Body of pancreas (tissue), 4 donors: ENCODE measurements at regions not wholly inside any gene's neighbourhood (a gene's known extent, or its start where the extent isn't known, plus 50 kb on each side); places are given as distances from the start of the nearest gene placed in this dataset.

ENCODE experiments used
- ATAC-seq: fragments of 150-250 bp; one replicate; pipeline ENCODE4 v1.9.1; 2016
- DNase-seq, 4 donors: peaks; one replicate each; pipeline ENCODE4 v3.0.0-alpha.2; 2019
- H3K27ac ChIP-seq, 4 donors: fragments of 200-600 bp; sonication (generic); 1 replicate in 3 of 4; 2 replicates in 1 of 4; pipeline versions ENCODE4 v1.5.1 to v1.6.1; 2016 to 2019; ENCODE audit warnings: mild to moderate bottlenecking in 1 of 4, mixed read lengths in 1 of 4, moderate library complexity in 1 of 4
- H3K27me3 ChIP-seq, 2 donors: fragments of 200-600 bp; sonication (generic); one replicate each; pipeline ENCODE4 v1.6.0; 2016; ENCODE audit warnings: mild to moderate bottlenecking in 1 of 2
- H3K36me3 ChIP-seq, 2 donors: fragments of 200-600 bp; sonication (generic); replicated peaks in 1 of 2; 2 replicates each; pipeline ENCODE4 v1.5.1; 2016; ENCODE audit warnings: low read depth in 2 of 2; ENCODE audit not compliant: insufficient read depth in 1 of 2
- H3K4me1 ChIP-seq: fragments of 200-600 bp; sonication (generic); one replicate; pipeline ENCODE4 v1.6.0; 2016
- H3K4me3 ChIP-seq, 2 donors: fragments of 200-600 bp; sonication (generic); 1 replicate in 1 of 2; 2 replicates in 1 of 2; pipeline ENCODE4 v1.5.1; 2016 to 2019
- H3K9me3 ChIP-seq, 3 donors: fragments of 200-600 bp; sonication (generic); 1 replicate in 2 of 3; 2 replicates in 1 of 3; pipeline ENCODE4 v1.5.1; 2016
- CTCF ChIP-seq, 7 experiments: fragments of 450-650 bp in 4 of 7; fragments of 200-600 bp in 3 of 7; sonication (generic) in 3 of 7; IDR thresholded peaks; one replicate each; pipeline ENCODE4 v1.5.1; 2016 to 2019; ENCODE audit warnings: antibody characterized with exemption in 7 of 7
- POLR2A ChIP-seq, 3 donors: fragments of 450-650 bp; IDR thresholded peaks; one replicate each; pipeline ENCODE4 v1.6.1; 2016; ENCODE audit warnings: antibody characterized with exemption in 3 of 3, mild to moderate bottlenecking in 2 of 3
- WGBS, 2 donors: methylation state at CpG; one replicate each; pipeline ENCODE4 v1.1.5; 2017; 5-methylcytosine and 5-hydroxymethylcytosine counted together
- intact Hi-C: fragments of 100-400 bp; cut with DNase I; formaldehyde crosslinking; loops from one replicate; pipeline ENCODE4 v1.15.1; 2023

GRCh38 chr17:69828087-69828486 is 246.9 kb upstream of the KCNJ16 start:
- H3K4me3 ChIP-seq = no peak overlapping the region
- TF ChIP-seq POLR2A (IDR thresholded peaks at IDR 0.05) = no peak
- H3K27ac ChIP-seq = no peak overlapping the region
- no peaks in the 10 kb centered on the region for H3K9me3 ChIP-seq
- peaks cover 7% of the 10 kb centered on the region for H3K4me1 ChIP-seq
- peak; percentile 26 to 60 (median 34) for DNase-seq
- peak; percentile 21 for ATAC-seq
- intact Hi-C loops = no loop called here
- no peaks in the 10 kb centered on the region for H3K27me3 ChIP-seq
- whole genome bisulfite sequencing, 2 donors = 19 to 30% methylated on average over 6 of the region's 6 CpGs
- no peaks in the 10 kb centered on the region for H3K36me3 ChIP-seq

- 72 to 77% methylated on average over 2 of the region's 2 CpGs for WGBS, 2 donors
- intact Hi-C loops = no loop called here
- ATAC-seq (no peak), DNase-seq (no peak)
- no peaks in the 10 kb centered on the region for H3K36me3 ChIP-seq
- H3K4me1 ChIP-seq = no peaks in the 10 kb centered on the region
- H3K4me3 ChIP-seq = no peak overlapping the region
- TF ChIP-seq CTCF (IDR thresholded peaks at IDR 0.05) = no peak
- no peak for TF ChIP-seq POLR2A (IDR thresholded peaks at IDR 0.05)
- no peaks in the 10 kb centered on the region for H3K27me3 ChIP-seq
- H3K9me3 ChIP-seq = peaks cover 0 to 8% (median 0%) of the 10 kb centered on the region in 3 donors
- H3K27ac ChIP-seq = no peak overlapping the region
These were observed 240.5 kb upstream of the KCNJ16 start for GRCh38 chr17:69834494-69834893.

- Histone ChIP-seq H3K27ac (no peak overlapping the region), H3K27me3 (no peaks in the 10 kb centered on the region), H3K9me3 (peaks cover 0 to 5% (median 0%) of the 10 kb centered on the region in 3 donors), H3K36me3 (no peaks in the 10 kb centered on the region), H3K4me3 (no peak overlapping the region), H3K4me1 (no peaks in the 10 kb centered on the region)
- intact Hi-C loops = no loop called here
- 82 to 86% methylated on average over 4 of the region's 4 CpGs for WGBS, 2 donors
- DNase-seq (no peak), ATAC-seq (no peak)
- TF ChIP-seq POLR2A (IDR thresholded peaks at IDR 0.05) = no peak
- TF ChIP-seq CTCF (IDR thresholded peaks at IDR 0.05) = no peak
These were observed 223.3 kb upstream of the KCNJ16 start for GRCh38 chr17:69851736-69852135.

- TF ChIP-seq POLR2A (IDR thresholded peaks at IDR 0.05) = no peak
- no peak for TF ChIP-seq CTCF (IDR thresholded peaks at IDR 0.05)
- Histone ChIP-seq H3K4me3 (no peak overlapping the region), H3K4me1 (no peaks in the 10 kb centered on the region), H3K27ac (peak overlapping the region in 1 of 4 donors; percentile 52), H3K9me3 (peaks cover 0 to 5% (median 0%) of the 10 kb centered on the region in 3 donors), H3K27me3 (no peaks in the 10 kb centered on the region), H3K36me3 (no peaks in the 10 kb centered on the region)
- DNase-seq (peak in 3 of 4 donors; percentile 22 to 33 (median 22)), ATAC-seq (peak; percentile 75)
- intact Hi-C loops = no loop called here
- WGBS, 2 donors = 41 to 55% methylated on average over 4 of the region's 4 CpGs
These were observed 221.3 kb upstream of the KCNJ16 start for GRCh38 chr17:69853541-69854224.

GRCh38 chr17:69854225-69854780 is 220.7 kb upstream of the KCNJ16 start:
- Histone ChIP-seq H3K27me3 (no peaks in the 10 kb centered on the region), H3K27ac (peak overlapping the region in 1 of 4 donors; percentile 52), H3K4me3 (no peak overlapping the region), H3K36me3 (no peaks in the 10 kb centered on the region), H3K4me1 (no peaks in the 10 kb centered on the region), H3K9me3 (peaks cover 0 to 5% (median 0%) of the 10 kb centered on the region in 3 donors)
- 33 to 44% methylated on average over 1 of the region's 1 CpG for WGBS, 2 donors
- no peak for TF ChIP-seq CTCF (IDR thresholded peaks at IDR 0.05)
- no peak for TF ChIP-seq POLR2A (IDR thresholded peaks at IDR 0.05)
- DNase-seq = no peak
- intact Hi-C loops = no loop called here
- no peak for ATAC-seq
